GM19455 (cell line): ENCODE measurements at regions not wholly inside any gene's neighbourhood (a gene's known extent, or its start where the extent isn't known, plus 50 kb on each side); places are given as distances from the start of the nearest gene placed in this dataset.
"Not testable (repeated sequence)": the region's sequence is repeated elsewhere in the genome, so short reads cannot be mapped to it uniquely, and the experiment has no call there.

Experiments
- ATAC-seq: cut with Tn5 transposase; IDR thresholded peaks from one replicate; pipeline ENCODE4 v1.9.1; 2021; ENCODE audit not compliant: unreplicated experiment

DNA sequence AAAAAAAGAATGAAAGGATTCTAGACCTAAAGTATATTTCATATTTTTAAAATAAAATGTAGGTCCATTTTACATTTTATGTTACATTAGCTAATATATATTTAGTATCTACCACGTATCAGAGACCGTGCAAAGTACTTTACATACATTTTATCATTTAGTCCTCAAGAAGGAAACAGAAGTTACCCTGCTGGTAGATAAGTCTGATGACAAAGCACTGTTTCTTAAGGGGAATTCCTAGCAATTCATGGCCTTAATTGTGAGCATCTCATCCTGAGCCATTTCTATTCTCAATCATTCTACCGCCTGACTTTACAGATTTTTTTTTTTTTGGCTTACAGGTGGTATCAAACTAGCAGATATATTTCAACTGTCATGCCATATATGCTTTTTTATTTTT is 367.7 kb downstream of the PRELID2 start:
- ATAC-seq: no peak

DNA sequence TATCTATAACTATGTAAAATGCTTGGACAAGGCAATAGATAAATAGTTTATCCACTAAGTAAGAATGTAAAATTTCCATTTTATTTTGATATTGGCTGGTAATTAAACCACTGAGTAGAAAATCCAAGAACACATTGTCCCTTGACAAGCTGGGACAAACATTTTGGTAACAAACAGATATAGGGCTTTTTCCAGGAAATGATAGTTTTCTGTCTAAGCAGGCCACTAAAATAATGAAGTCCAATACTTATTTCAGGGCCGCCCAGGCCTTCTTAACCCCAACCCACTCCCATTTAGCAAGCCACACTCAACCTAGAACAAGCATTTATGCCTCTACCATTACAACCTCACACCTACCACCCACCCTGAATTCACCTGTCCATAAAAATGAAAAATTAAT is 368.6 kb downstream of the PRELID2 start:
- ATAC-seq: no peak

DNA sequence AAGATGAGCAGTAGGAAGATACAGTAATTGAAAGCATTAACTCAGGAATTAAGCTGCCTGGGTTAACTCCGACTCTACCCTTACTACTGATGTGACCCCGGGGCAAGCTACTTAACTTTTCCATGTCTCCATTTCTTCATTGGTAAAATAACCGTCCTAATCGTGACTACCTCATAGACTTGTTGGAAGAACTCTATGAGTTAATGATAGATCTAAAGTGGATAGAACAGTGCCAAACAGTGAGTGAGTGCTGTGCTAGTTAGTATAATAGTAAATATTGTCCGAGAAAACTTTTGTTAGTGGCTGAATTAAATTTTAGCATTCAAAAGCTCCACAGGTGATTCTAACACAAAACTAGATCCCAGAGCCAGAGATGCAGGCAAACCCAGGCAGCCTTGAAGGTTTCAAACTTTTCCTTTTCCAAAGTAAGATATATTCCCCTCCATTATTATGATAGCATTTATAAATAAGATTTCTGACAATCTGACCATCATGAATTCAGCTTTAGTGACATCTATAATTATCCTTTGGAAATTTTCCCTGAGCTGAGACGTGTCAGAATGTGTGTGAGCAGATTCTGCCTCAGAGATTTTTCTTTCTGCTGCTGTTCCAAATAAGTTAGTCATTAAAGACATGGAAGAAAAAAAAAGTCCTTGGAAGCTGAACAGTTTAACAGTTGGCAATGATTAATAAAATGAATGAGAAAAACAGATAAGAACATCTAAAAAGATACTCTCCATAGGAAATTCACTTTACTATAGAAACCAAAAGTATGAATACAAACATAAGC is 369.5 kb downstream of the PRELID2 start:
- no peak for ATAC-seq

DNA sequence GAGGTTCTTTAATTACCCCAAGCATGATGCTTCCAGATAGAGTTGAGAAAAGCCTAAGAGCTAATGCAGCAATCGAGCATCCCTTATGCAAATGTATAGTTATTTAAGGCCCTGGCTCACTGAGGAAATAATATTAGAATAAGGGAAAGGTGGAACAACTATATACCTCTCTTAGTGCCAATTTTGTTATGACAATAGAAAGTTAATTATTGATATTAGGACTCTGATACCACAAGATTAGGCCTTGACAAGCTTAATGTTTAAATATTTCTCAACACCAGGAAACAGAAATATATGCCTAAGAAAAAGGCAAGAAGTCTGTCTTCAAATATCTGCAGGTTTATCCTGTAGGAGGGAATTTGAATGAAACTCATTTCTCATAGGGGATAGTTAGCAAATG is 371.0 kb downstream of the PRELID2 start:
- no peak for ATAC-seq

DNA sequence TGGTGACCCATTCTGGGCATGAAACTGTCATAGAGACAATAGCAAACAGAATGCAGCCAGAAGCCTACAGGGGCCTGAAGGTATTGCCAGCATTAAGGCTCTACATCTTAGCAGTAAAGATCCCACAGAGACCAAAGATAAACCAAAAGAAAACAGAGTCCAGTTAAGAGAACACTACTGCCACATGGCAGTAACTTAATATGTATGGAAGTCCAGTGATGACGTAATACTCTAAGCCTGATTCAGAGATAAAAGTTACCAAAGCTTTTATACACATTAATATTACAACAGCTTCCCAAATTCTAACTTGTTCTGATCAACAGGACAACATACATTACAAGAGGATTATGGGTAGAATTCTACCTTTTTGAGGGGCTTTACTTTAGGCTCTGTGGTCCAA is 371.5 kb downstream of the PRELID2 start:
- ATAC-seq: no peak

DNA sequence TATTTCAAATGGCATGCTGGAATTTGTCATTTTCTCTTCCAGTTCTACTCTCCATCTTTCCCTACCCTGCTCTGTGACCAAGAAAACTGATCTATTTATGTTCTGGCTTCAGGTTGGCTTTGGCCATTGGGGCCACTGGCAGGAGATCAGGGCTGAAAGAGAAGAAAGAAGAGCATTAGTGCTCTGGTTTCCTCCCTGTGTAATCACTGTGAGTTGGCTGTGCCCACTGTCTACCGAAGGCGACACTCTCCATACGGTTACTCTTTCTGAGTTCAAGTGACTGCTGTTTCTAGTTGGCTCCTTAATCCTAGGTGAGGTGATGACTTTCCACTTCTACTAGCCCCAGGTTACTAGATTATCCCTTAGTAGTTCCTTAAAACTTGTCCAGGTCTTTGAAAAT is 372.6 kb downstream of the PRELID2 start:
- ATAC-seq: no peak

DNA sequence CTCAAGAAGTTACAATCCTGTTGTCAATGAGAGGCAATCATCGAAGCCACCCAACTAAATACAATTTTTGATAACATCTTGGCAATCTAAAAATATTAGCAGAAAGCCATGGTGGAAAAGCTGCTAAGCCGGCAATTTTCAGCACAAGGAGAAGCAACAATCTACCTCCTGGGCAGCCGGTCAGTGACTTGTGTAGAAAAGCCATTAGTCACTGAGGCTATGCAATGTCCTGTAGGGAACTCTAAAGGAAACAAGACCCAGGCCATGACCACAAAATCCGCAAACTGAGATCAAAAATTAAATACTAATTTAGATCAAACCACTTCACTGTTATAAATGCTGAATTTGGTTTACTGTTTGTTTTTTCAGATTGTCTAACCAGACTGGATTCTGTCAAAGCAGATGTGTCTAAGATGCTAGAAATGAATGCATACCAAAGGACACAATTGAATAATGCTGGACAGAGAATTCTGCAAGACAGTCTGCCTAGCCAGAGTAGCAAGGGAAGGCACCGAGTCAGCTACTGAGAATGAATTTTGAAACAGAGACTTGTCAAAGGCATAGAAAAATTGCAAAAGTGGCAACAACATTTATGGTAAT is 384.8 kb downstream of the PRELID2 start:
- no peak for ATAC-seq

DNA sequence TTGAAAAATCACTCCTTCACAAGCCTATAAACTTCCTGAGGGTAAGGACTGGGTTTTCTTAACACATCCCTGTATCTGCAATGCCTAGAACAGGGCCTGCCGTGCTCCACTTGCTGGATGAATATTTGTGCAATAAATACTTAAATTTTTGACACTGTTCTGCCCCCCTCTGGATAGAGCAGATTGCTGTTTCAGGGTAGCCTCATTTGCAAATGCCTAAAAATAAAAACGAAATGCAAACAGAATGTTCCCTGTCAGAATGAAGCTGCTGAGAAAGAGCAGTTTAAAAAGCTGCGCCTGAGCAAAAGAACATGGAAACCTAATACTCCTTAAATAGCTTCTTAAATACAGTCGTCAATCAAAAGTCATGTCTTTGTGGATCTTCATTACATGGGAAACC is 385.3 kb downstream of the PRELID2 start:
- ATAC-seq: no peak

DNA sequence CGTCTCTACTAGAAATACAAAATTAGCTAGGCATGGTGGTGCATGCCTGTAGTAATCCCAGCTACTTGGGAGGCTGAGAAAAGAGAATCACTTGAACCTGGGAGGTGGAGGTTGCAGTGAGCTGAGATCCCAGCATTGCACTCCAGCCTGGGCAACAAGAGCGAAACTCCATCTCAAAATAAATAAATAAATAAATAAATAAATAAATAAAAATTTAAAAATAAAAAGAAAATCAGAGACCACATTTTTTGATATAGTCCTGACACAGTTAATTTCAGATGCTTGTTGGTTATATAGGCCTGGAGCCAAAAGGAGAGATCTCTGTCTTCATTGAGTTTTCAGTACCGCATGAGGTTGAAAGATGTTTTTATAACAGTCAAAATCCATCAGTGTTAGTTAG is 388.3 kb downstream of the PRELID2 start:
- not testable (repeated sequence) for ATAC-seq

DNA sequence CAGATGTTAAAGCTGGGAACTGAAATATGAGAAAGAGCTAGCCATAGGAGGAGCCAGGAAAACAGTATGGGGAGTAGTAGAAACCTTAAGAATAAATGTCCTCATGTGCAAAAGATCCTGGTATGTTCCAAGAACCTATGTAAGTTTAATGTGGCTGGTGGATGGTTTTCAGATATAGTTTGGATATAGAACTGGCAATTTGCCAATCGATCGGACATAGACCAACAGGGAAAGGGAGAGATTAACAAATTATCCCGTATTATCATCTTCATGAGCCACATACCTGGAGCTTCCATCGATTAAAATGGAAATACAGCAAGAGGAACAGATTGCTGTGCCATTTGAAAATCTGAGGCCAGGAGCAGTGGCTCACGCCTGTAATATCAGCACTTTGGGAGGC is 388.7 kb downstream of the PRELID2 start:
- no peak for ATAC-seq

DNA sequence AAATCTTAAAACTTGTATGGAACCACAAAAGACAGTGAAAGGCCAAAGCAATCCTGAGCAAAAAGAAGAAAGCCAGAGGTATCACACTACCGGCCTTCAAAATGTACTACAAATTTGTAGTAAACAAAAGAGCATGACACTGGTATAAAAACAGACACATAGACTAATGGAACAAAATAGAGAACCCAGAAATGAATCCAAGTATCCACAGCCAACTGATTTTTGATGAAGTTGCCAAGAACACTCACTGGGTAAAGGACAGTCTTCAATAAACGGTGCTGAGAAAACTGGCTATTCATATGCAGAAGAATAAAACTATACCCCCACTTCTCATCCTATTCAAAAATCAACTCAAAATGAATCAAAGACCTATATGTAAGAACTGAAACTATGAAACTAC is 390.1 kb downstream of the PRELID2 start:
- ATAC-seq: no peak

DNA sequence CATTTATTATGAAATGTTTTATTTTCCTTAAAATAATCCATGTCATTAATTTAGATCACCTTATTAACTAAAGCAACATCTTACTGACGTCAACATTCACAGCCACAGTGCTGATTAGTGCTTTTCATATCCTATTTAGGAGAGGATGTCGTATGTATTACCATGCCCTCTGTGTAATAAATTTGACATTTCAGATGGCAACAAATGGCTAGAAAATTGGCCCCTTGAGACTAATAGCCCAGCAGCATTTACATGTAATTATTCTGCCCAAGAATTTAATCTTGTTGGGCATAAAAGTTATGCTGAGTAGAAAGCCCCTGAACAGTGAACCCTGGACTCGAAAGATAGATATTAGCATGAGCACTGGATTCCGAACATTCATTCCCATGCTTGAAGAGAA is 391.2 kb downstream of the PRELID2 start:
- no peak for ATAC-seq

DNA sequence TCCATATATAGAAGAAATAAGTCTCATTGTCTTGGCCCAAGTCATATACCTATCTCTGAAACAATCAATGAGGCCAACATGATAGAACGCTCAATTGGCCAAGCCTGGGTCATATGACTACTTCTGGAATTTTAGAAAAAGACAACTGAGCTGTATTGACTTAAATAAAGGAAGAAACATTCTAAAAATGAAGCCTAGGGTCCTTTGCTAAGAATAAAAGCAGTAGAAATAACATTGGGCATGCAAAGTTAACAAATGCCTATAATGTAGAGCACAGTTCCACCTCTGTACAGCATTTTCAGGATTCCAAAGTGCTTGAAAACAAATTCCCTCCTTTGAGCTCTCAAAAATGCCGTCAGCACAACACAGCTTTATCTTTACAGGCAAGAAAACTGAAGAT is 391.8 kb downstream of the PRELID2 start:
- no peak for ATAC-seq

DNA sequence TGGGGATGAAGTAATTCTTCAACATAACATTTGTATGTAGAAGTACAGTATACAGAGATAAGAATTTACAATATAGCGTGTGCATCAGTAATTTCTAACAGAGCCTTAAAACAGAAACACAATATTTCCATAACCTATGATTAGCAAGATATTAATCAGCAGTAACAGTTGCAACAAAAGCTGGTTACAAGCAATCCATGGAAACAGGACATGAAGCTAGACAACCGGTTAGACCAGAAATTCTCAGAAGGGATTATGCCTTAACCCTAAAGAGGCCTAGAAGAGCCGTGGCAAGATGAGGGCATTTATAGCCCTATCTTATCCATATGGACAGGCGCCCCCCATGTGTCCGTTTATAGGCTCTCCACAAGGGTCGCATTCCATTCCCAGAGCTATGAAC is 392.5 kb downstream of the PRELID2 start:
- ATAC-seq: not testable (repeated sequence)

DNA sequence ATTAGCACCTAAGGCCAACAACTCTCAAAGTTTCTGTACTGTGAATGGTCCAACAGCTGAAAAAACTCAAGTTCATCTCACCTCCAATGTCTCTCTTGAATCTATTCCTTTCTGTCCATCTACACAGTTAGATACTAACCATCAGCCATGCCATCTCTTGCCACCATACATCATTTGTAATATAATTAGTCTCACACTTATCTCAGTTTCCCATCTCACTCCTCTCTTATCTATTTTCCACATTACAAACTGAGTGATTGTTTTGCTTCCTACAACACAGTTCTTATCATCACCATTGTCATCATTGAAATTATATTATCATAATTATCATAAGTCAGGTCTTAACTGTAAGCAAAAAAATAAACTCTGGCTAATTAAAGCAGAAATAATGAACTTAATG is 393.9 kb downstream of the PRELID2 start:
- ATAC-seq: no peak

DNA sequence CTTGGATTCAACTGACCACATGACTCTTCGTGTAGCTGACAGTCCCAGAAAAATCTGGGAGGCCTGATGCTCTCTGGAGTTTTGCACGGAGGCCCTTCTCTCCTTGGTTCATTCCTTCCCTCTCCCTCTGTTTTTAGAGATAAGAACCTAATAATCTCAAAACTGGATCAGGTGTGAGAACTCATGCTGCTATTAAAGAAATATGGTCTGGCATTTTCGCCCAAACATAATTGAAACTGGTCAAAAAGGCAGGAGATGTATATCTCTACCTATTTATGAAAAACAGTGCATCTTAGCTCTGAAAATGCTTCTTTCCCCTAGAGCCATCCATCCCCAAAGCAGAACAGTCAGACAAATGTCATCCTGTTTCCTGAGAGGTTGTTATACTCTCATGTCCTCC is 397.5 kb downstream of the PRELID2 start:
- ATAC-seq: no peak

DNA sequence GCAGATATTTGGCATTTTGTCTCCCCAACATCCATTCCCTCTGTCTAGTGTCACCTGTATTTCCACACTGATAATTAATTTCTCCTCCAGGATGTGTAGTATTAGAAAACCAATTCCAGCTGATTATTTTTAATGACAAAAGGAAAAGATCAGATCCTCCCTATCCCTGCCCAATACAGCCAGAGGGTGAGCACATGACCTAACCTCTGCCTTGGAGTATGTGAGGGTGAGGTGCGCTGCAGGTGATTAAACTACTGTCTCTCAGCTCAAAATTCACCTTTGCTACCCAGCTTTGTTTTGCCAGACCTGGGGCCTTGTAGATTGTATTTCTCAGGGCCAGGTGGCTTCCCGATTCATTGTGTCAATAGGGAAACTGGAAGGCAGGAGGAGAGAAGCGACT is 402.1 kb downstream of the PRELID2 start:
- ATAC-seq: no peak

DNA sequence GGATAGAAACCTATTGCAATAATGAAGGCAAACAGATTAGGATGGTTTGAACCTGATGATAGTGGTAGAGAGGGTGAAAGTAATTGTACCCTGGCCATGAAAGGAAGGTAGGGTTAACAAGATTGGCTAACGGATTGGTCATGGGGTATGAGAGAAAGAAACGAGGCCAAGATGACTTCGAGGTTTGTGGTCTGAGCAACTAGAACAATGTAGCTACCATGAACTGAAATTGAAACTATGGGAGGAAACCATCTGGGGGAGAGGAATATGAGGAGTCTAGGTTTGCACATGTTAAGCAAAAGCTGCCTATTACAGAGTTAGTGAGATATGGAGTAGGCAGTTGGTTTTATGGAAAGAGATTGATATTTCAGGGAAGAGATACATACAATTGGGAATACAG is 406.0 kb downstream of the PRELID2 start:
- no peak for ATAC-seq

DNA sequence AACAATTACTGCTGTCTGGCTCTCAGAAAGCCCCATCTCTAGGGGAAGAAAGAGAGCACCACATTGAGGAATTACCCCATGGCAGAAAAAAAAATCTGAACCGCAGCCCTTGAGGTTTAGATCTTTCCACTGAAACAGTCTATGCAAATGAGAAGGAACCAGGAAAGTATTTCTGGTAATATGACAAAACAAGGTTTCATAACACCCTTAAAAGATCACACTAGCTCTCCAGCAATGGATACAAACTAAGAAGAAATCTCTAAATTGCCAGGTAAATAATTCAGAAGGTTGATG is 427.1 kb downstream of the PRELID2 start:
- ATAC-seq: peak; percentile 69

DNA sequence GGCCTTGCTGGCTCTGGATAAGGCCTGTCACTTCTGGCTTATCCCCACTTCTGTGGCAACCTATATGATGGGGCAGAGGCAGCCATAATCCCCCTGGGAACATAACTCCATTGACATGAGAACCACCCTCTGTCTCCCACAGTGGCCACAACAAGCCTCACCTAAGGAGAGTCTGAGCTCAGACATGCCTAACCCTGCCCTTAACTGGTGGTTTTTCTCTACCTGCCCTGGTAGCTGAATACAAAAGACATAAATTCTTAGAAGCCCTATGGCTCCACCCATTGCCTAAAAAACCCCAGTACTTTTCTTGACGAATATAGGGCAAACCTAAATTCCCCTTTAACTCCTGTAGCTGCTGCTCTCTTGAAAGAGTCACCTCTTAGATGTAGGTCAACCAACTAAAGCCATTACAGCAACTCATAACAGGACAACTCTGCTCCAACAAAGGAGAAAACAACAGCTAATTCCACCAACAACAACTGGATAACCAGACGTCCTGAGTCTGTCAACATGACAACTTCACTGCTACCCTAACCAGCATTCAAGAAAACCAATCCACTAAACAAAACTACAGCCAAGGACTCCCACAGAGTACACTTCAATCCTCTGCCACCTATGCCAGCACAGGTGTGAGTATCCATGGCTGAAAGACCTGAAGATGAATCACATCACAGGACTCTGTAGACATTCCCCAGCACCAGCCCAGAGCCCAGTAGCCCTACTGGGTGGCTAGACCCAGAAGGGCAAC is 427.7 kb downstream of the PRELID2 start:
- ATAC-seq: peak; percentile 46

DNA sequence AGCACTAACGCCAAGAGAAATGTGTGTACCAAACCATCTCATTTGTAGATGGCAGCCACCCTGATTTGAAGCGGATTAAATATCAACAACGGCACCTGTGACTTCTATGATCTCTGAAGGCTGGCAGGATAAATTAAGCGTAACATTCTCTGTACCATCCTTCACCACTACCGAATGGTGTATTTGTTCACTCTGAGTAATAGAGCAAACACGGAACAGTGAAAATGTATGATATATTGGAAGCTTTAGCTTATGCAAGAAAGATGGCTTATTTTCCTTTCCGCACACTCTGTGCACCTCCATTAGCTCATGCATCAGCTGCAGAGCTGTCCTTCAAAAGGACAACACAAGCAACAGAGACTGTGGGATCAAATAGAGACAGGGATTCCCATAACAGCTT is 431.1 kb downstream of the PRELID2 start:
- no peak for ATAC-seq

DNA sequence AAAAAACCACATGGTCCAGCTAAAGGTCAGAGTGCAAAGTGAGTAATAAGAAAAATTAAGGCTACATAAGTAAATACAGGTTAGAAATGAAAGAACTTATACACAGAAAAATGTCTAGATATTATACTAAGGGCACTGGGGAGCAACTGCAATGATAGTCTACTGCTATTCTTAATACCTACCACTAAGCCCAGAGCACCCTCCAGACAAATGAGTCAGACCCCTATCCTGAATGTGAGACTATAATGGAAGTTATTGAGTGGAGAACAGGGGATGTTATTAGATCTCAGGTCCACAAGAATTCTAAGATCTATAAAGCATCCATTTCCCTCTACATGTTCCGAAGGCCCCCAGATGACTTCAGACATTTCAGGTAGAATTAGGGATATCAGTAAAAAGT is 438.3 kb downstream of the PRELID2 start:
- no peak for ATAC-seq
